NCI-H460 (cell line): ENCODE measurements at regions not wholly inside any gene's neighbourhood (a gene's known extent, or its start where the extent isn't known, plus 50 kb on each side); places are given as distances from the start of the nearest gene placed in this dataset.

ENCODE experiments used
- DNase-seq: peaks from one replicate; pipeline ENCODE4 v3.0.0-alpha.2; 2016; ENCODE audit warnings: low read depth; ENCODE audit errors: extremely low read depth

- no peak for DNase-seq
Observed at GRCh38 chr6:76706086-76706485, 633.6 kb upstream of the IMPG1 start.

DNA sequence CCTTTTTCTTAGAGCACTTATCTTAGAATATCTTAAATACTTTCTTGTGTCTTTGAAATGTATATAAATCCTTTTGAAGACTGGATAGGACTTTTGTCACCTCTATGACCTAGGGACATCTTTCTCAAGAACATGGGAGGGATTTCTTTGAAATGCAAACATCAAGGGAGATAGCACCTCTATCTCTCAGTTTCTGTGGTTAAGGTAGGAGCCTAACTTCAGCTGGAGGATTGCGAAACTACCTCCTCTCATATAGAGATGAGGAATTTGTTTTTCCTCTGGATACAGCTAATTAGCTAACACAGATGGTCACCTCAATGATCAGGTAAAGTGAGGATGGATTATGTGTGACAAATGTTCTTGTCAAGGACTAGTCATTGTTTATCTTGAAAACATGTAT lies 631.3 kb upstream of the IMPG1 start:
- DNase-seq = no peak

- DNase-seq = no peak
Observed at GRCh38 chr6:76703285-76703684, 630.8 kb upstream of the IMPG1 start.

GRCh38 chr6:76702187-76702586 lies 629.7 kb upstream of the IMPG1 start:
- no peak for DNase-seq

- no peak for DNase-seq
Observed at GRCh38 chr6:76701610-76702009, 629.1 kb upstream of the IMPG1 start.

DNA sequence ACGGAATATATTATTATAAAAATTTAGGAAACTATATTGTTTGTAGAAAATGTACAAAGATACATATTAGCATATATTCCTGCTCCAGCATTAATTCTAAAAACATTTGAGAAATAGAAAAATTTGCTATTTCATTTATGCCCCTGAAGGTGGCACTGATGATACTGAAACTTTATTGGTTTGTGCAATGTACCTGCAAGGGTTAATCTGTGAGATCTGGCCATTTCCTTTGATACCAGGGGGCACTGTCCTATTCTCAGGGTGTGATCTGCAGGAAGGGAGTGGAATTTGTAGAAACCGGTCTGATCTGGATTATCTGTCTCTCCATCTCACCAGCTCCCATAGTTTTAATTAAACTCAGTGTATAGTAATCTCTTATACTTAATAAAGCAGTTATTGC lies 625.1 kb upstream of the IMPG1 start:
- peak; percentile 8 for DNase-seq

DNA sequence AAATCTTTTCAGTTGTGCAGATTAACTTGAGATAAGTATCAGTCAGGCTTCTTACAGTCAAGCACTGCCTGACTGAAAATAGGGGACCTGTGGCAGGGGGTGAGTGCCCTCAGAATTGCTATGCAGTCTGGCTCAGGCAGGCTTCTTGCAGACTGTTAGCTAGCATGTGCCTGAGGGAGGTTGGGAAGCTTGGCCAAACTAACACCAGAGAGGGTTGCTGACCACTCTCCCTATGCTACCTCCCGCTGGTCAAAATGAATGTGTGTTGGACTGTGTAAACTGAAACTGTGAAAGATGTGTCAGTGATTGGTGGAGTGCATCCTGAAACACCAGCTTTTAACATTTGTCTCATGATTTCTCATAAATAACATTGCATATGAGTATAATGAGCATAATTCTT lies 622.3 kb upstream of the IMPG1 start:
- DNase-seq = no peak

DNA sequence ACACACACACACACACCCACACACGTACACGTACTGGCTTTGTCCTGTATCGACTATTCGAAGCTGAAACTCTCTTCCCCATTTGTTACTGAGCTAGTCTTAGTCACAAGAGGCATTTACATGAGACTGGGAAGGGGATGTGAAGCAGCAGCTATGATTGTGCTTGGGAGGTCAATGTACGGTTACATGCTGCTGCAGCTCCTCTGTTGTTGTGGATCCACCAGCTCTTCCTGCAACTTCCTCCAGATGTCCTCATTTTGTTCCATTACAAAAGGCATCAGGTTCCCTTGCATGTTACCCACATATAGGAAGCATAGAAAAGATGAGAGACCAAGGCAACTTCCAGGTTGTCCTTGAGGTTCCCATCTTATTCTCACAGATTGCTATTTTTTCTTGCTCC lies 612.4 kb upstream of the IMPG1 start:
- DNase-seq = no peak

DNA sequence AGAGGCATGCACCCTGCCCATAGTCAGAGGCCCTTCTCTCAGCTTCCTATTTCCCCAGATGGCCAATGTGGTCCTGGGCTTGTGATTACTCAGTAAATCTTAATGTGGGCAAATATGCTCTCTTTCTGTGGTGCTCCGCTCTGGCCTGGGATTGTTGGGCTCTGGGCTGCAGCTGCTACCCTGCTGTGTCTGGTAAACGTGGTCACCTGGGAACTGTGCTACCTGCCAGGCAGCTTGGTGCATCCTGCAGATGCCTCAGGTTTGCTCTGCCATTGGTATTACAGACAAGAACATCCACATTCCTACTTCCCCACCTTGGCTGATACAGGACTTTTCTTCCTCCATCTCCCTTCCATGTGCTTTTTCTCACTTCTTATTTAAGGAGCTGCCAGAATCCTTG lies 611.5 kb upstream of the IMPG1 start:
- DNase-seq = no peak

DNA sequence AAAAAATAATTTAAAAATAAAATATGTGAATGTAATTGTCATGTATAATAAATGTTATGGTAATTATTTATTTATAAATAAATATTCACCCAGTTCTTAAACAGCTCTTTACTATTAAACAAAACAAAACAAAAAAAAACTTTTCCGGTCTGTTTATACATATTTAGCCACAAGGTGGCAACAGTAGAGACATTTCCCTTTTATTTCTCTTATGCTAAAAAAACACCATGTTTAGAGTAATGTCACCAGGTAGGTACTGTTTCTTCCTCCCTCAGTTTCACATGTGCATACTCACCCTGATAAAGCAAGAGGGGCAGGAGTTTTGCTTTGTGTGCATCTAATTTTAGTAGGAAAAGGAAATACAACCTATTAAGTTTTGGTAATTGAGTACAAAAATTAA lies 610.4 kb upstream of the IMPG1 start:
- peak; percentile 12 for DNase-seq

- no peak for DNase-seq
Observed at GRCh38 chr6:76681781-76682180, 609.3 kb upstream of the IMPG1 start.

DNA sequence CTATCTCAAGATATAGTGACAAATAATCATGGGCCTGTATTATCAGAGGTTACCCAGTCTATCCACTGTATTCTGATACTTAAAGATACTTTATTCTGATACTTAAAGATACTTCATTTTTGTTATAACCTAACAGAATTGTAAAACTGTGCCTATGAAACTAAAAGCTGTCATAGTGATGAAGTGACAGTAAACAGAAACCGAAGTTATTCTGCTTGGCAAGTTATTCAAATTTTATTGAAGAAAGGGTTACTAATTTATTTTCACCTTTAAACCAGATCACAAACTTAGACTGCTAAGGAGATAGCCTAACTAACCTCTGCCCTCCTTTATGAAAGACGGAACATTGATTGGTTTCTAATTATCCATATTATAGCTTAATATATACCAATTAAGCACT lies 604.6 kb upstream of the IMPG1 start:
- no peak for DNase-seq

DNA sequence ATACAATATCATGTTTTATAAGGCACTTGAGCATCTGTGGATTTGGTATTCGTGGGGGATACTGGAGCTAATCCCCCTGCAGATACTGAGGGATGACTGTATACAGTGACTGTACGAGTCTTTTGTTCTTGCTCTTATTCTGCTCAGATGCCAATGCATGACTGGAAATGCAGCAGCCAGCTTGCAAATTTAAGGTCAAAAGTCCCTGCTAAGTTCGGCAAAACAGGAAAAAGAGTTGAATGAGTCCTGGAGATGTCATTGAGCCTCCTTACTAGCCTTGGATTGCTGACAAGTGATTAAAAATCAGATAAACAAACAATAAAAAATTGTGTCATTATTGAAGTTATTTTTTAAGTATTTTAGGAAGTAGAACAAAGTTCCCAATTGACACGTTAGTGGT lies 599.3 kb upstream of the IMPG1 start:
- DNase-seq = no peak

GRCh38 chr6:76644231-76644630 lies 571.8 kb upstream of the IMPG1 start:
- no peak for DNase-seq

DNA sequence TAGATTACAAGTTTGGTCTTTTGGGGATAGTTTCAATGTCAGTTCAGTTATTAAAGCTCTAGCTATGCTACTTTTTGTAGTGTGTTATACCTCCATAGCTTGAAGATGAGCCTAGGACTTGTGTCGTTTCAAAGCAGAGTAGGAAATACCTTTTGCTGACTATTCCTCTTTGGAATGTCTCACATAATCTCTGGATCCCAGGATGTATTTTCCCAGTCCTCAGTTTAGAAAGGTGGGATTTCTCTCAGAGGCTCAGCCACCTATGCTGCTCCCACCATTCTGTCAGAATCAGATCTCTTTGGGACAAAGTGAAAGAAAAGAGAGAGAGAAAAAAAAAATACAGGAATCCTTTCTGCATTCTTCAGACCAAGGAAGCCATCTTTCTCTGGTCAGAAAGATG lies 567.5 kb upstream of the IMPG1 start:
- DNase-seq = no peak

DNA sequence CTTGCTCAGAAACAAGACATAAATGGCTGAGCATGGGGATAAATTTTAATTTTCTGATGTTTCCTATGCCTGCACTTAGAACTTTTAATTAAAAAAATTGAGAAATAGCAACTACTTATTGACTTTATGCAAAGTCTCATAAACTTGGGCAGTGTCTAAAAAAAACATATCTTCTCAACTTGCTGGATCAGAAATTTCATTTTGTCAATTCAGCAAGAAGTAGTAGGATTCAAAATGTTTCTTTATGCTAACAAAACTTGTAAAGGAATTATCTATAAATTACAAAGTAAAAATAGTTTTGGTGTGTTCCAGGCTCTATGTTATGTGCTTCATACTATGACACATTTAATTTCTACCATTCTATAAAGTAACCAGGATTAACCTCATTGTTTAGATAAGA lies 562.2 kb upstream of the IMPG1 start:
- no peak for DNase-seq

- DNase-seq = no peak
Observed at GRCh38 chr6:76633259-76633658, 560.8 kb upstream of the IMPG1 start.

DNA sequence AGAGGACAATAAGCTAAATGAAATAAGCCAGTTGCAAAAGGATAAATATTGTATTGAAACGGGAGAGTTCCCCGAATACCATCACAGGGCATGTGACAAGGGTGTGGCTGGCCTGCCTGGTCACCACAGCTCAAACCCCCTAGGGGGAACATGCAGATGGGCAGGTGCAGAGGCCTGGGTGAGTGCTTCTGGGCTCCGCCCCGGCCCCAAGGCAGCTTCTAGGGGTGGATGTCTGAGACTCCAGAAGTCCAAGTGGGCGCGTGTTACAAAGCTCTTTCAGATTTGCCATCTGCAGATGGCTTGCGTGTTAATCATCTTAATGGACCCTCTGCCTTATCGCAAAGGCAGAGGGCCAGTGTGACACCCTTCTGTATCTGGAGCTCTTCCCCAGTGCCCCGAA lies 559.2 kb upstream of the IMPG1 start:
- DNase-seq = no peak

DNA sequence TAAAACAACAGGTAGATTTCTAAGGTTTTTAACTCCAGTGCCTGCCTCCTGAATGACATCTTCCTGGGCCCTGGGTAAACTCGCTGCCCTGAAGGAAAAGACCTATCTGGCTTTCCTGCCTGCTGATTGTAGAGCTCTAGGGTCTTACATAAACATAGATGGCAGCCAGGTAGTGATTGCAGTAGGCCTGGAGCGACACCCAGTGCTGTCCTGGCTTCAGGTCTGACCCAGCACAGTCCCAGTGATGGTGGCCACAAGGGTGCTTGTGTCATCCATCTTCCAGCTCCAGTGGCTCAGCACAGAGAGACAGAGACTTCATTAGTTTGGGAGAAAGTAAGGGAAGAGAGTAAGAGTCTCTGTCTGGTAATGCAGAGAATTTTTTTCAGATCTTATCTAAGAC lies 542.9 kb upstream of the IMPG1 start:
- DNase-seq = no peak

DNA sequence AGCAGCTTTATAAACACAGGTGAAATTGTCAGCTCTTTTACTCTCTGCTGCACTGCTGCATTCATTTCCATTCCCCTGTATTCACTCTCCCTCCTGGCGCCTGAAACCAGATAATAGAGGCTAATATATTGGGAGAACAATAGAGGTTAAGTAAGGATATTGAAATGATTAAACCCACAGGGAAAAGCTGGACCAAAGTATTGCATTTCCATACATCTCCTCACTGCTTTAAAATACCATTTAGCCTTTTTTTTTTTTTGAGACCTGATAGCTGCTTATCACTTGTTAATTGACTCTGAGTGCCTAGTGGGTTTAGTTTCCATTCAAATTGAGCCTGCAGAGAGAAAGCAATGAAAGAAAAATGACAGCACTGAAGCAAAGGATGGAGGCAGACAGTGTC lies 540.5 kb upstream of the IMPG1 start:
- DNase-seq = no peak

DNA sequence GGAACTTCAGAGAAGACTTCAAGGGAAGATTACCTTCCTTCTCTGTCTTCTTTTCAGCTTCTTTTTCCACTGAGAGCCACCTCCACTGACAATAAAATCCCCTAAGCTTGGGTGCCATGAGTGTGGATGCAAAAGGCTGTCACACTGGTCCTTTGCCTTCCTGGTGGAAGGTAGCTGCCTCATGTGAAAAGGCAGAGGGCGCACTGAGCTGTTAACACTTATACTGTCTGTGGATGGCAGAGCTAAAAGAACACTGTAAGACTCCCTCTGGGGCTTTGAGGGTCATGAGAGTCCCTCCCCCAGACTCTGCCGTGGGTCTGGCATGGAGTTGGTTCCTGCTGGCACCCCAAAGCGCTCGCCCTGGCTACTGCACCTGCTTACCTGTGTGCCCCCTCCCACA lies 536.7 kb upstream of the IMPG1 start:
- no peak for DNase-seq

- DNase-seq = no peak
Observed at GRCh38 chr6:76594109-76594508, 521.6 kb upstream of the IMPG1 start.

DNA sequence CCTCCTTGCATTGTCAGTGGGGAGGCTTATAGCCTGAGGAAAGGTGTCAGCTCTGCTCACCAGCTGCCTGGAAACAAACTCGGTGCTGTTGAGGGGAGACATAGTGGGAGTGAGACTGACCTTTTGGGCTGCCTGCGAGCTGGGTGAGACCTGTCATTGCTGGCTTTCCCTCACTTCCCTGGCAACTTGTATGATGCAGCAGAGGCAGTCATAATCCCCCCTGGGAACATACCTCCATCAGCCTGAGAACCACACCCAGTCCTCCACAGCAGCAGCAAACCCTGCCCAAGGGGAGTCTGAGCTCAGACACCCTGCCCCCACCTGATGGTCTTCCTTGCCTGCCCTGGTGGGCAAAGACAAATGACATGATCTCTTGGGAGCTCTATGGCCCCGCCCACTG lies 521.2 kb upstream of the IMPG1 start:
- DNase-seq = no peak

DNA sequence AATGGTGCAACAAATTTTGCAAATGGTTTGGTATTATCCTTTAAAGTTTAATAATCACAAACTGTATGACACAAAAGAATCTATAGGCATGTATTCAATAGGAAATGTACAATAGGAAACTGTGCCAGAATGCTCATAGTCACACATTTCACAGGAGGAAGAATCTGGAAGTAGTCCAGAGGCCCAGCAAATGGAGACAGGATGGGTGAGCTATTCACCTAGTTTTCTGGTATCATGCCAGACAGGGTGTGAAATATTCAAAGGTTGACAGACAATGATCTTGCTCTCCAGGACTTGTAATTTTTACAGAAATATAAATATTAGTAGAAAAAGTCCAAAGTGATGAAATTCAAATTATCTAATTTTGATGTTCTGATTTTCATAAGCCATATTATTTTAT lies 520.1 kb upstream of the IMPG1 start:
- no peak for DNase-seq
